G401.6 (cell line): ENCODE measurements at regions not wholly inside any gene's neighbourhood (a gene's known extent, or its start where the extent isn't known, plus 50 kb on each side); places are given as distances from the start of the nearest gene placed in this dataset.
"Not testable (repeated sequence)": the region's sequence is repeated elsewhere in the genome, so short reads cannot be mapped to it uniquely, and the experiment has no call there.

Experiments
- FAIRE-seq: peaks from 2 replicates; lab custom pipeline; 2012; peaks lifted over from hg19 to GRCh38; lab: Jason Lieb, UNC

DNA sequence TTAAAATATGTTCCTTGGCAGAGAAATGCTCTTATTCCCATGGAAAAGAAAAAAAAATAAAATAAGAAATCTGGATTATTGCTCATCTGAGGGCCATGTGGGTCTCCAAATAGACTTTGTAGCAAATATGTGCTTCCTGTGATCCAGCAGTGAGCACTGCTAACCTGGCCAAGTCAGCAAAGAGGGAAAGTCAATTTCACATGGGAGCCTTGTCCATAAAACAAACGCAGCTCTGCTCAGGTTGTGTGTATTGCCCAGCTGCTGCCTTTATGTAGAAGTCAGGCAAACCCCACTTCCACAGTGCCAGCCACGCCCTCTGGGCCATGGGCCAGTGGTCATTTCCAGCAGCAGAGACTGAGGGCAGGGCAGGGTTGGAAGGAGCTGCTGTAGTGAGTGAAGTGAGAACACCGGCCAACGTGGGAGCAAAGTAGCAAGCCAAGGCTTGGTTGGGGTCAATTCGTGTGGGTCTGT lies 174.3 kb downstream of the LYPLAL1 start:
- FAIRE-seq, result no peak

DNA sequence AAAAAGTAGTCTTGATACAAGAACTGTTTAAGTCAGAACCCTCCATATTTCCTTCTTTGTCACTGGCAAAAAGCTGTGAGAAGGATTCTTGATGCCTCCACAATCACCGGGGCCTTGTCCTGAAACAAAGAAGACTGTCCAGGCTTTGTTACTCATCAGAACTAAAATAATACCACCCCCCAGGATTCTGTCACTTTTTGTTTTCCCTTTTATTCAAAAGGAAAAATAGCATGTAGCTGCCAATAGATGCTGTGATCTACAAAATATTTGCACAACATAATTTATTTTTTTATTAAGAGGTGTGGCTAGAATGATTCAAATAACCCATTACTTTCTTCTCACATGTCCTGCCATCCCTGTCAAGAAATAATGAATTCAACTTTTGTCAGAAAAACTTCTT lies 173.7 kb downstream of the LYPLAL1 start:
- FAIRE-seq, result no peak

DNA sequence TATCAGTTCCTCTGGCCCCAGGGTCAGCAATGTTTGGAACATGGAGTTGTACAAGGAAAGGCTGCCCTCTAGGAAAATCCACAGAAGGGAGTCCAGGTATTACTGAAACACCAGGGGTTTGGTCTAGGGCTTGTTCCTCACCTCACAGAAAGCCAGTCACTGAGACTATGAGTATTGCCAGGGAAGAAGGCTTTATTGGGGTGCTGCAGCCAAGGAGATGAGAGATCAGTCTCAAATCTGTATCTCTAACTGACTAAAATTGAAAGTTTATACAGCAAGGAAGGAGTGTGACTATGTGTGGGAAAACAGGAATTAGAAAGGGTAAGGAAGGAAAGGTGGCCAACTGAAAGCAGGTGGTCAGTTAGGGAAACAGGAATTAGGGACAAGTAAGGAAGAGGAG lies 172.3 kb downstream of the LYPLAL1 start:
- FAIRE-seq, result no peak

DNA sequence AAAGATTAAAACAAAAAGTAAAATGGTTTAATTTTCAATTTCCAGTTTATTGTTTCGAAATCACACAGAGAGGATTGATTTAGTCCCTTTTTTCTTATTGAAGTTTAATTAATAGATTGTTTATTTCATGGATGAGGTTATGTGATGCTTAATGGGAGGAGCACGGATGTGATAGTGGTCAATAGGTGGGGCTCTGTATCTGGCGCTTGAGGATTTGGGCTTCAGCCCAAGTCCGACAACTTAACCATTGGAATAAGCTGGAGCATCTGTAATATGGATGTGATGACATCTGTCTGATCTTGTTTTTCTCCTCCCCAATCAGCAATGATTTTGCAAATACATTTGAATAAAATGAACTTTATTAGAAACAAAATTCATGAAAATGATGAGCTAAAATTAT lies 169.2 kb downstream of the LYPLAL1 start:
- no peak for FAIRE-seq

DNA sequence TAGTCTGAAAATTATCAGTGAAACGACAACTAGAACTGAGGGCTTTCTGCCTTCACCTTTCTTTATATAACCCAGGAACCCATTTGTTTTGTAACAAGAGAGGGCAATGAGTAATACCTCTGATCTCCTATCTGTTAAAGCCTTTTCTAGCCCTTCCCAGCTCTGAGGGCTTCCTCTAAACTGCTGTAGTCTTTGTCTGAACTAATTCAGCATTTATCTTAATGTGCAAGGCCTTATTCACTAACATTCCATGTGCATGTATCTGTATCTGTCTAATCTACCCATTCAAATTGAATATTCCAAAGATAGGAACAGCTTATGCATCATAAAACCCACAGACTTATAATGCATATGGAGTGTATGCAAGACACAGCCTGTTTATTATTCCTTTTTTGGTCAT lies 167.1 kb downstream of the LYPLAL1 start:
- no peak for FAIRE-seq

DNA sequence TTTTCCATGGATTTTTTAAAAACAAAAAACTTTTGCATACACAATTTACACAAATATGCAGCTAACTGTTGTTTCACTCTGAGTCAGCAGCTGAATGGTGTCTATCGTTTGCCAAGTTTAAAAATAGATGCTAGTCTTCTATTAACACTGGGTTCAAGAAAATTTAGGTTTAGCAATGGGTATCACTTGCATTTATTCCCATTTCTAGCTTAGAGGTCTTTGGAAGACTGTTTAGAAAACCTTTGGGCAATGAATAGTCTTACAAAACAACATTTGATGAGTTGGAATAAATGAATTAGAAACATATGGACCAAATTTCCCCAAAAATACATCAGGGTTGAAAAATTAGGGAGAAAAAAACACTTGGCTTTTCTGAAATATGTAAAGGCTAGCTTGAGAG lies 165.8 kb downstream of the LYPLAL1 start:
- FAIRE-seq, result no peak

DNA sequence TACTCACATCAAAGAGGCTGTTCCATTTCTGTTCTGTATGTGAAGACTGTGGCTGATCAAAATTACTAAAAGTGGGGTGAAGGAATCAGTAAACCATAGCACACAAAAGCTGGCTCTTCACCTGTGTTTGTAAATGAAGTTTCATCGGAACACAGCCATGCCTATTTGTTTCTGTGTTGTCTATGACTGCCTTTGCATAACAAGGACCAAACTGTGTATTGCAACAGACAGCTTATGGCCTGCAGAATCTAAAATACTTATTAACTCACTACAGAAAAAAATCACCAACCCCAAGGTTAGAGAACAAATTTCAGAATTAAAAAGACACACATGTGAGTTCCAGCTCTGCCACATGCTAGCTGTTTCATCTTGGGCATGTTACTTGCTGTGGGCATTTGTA lies 163.9 kb downstream of the LYPLAL1 start:
- no peak for FAIRE-seq

DNA sequence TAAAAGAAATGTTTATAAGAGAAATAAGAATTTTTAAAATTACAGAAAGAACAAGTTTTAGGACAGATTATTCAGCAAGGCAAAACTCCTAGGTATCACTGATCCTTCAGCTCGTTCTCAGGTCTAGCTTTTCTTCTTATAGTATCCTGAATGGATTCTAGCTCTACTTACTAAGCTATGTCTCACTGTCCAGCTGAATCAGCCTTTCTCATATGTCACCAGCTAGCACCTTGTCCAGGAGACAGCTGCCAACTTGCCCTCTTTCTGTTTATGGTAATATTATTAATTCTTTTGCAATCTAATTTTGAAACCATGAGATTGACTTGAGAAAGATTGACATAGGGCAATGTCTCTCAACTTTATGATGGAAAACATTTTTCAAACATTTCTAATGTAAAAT lies 159.9 kb downstream of the LYPLAL1 start:
- FAIRE-seq, result no peak

DNA sequence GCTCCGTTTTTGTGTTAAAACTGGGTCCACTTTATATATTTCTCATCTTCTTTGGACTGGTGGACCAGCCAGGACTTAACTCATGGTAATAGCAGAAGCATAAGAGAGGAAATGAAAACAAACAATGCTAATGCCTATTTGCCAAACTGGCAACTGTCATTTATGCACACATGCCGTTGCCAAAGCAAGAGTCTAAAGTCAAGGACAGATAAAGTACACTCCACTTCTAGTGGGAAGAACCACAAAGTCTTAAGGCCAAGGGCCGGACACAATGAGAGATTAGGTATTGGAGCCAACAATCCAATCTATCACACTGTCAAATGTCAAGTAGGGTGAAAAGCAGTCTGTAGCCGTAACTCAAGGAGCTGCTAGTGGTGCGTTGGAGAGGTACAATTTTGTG lies 157.7 kb downstream of the LYPLAL1 start:
- FAIRE-seq, result no peak

DNA sequence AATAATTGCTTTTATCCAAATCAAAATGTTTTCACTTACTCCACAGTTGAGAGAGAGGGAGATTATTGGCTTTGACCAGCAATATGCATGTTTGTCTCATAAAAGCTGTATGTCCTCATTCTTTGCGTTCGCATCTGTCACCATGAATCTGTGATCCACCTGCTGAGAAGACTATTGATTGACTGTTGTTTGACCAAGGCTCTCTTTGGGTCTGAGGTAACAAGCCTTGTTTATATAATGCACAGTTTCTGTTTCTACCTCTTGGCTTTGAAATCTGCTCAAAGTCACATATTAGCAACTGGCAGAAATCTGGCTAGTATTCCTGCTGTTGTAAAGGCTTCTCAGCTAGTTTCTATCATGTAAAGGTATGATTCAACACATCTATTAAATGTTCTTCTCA lies 157.0 kb downstream of the LYPLAL1 start:
- no peak for FAIRE-seq

DNA sequence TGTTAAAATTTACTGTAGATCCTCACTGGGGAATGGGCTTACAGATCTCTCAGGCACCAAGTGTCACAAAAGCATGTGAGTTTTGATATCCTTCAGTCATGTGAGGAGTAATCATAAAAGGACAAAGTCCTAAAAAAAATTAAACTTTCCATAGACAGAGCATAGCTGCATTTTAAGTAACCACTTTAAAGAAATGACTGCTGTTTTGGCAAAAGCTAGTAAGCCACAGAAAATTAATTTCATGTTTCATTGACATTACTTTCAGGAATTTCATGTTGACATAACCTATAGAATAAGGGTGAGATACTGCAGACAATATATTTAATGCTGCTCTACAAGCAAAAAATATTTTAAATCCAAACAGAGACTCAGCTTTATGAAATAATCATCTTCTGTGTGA lies 156.3 kb downstream of the LYPLAL1 start:
- no peak for FAIRE-seq

DNA sequence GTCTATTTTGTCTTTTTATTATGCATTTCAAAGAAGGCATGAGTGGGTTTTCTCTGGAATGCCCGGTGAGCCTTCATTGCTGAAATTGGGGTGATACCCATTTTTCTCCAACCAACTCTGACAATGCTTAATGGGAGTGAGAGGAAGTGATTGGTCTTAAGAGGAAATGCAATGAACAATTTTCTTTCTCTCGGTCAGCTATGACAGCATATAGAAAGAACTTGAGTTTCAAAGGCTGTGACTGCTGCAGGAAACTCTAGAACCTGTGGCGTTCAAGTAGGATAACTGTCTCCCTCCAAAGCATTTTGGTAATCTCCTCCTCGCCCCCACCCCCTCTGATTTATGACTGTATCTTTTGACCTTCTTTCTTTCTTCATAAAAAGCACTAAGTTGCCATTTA lies 155.9 kb downstream of the LYPLAL1 start:
- no peak for FAIRE-seq

DNA sequence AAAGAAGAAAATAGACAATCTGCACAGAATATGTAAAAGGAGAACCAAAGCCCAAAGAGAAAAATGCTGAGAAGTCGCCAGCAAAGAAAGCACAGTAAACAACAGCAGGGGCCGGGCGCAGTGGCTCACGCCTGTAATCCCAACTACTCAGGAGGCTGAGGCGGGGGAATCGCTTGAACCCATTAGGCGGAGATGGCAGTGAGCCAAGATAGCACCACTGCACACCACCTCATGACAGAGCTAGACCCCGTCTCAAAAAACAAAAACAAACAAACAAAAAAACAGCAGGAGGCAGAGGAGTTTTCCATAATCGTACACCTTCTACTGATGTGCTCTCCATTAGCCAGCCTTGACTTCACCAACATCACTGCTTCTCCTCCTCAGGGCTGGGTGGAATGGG lies 153.2 kb downstream of the LYPLAL1 start:
- no peak for FAIRE-seq

DNA sequence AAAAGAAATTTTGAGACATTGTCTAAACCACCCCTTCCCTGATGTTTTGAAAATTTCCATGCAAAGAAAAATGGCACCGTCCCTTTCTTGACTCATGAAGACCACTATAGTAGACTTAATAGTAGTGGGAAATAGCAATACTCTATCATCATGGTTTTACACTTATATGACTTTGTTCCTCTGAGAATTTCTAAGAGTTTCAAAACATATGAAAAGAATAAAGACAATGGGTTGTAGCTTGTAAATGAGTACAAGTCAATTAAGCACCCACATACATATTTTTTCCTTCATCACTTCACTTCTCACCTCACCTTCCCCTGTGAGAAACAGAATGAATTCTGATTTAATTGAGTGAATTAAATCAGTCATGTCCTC lies 151.7 kb downstream of the LYPLAL1 start:
- no peak for FAIRE-seq

DNA sequence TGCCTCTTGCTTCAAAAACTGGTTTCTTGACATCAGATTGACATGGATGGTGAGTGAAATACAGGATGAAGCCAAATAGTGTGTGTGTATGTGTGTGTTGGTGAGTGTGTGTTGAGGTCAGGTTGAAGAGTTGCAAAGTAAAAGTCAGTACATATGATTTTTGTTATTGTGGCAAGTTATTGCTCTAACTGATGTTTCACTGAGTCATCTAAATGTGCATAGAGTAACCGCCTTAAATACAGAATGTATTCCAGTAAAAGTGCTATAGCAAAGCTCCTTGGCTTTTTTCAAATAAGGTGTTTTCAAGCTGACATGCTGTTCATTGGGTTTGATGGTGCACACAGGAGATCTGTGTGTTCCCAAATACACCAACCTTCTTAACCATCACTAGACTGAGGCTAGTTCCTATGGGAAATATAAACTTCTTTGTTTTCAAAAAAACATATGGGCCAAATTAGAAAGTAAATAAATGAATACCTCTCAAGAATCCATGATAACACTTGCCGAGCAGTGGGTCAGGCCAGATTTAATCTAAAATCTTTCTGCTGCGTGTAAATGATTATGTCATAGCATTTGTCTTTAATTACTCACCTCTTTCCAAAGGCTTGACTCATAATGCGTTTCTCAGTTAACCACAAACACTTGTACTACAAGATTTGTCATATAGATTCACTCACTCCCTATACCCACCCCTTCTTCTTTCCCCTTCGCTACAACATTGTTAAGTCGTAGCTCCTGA lies 151.1 kb downstream of the LYPLAL1 start:
- FAIRE-seq, result no peak

DNA sequence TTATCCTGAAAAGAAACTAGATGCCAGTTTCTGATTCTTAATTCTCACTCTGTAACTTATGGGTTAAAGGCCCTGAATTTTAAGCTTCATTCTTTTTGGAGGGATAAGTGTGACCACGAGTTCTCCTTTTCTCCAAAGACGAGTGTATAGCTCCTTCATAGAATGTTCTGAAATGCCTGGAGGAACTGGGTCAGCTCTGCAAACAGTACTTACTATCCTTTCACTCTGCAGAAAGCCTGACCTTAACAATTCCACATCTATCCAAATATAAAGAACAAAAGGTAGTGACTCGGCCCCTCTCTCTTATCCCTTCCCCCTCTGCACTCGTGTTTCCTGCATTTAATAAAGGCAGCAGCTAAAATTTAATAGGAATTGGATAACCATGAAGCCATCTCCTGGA lies 150.5 kb downstream of the LYPLAL1 start:
- FAIRE-seq, result no peak

DNA sequence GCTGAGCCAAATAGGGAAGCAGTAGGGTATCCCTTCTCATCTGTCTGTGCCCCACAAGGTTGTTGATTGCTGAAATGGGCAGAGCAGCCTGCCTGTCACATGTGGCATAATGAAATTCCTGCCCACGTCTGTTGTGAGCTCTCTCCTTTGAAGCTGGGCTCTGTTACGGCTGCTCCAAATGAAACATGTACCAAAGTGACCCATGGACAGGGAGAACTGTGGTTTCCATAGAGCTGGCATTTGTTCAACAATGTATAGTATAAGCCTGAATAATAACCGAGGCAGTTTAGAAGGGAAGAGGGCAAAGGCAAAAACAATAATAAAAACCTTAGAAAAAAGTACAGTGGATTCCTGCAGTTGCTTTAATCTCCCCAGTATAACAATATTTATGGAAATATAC lies 149.7 kb downstream of the LYPLAL1 start:
- no peak for FAIRE-seq

DNA sequence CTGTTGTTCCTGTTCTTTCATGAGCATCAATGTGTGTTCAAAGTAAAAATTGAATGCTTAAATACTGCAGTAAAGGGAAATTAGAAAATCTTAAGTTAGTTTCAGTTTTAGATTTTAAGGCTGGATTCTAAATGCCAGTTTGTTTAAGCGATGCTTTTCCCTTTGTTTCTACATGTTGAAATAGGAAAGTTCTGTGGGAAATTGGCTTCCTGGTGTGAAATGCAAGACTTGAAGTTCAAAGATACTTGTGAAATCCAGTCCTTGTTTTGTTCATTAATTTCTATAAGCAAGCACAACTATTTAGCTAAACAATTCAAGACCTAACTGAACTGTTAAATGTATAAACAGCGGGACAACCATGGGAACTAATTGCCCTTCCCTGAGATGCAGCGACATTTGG lies 149.1 kb downstream of the LYPLAL1 start:
- no peak for FAIRE-seq

DNA sequence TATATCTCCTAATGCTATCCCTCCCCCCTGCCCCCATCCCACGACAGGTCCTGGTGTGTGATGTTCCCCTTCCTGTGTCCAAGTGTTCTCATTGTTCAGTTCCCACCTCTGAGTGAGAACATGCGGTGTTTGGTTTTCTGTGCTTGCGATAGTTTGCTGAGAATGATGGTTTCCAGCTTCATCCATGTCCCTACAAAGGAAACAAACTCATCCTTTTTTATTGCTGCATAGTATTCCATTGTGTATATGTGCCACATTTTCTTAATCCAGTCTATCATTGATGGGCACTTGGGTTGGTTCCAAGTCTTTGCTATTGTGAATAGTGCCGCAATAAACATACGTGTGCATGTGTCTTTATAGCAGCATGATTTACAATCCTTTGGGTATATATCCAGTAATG lies 146.9 kb downstream of the LYPLAL1 start:
- not testable (repeated sequence) for FAIRE-seq

DNA sequence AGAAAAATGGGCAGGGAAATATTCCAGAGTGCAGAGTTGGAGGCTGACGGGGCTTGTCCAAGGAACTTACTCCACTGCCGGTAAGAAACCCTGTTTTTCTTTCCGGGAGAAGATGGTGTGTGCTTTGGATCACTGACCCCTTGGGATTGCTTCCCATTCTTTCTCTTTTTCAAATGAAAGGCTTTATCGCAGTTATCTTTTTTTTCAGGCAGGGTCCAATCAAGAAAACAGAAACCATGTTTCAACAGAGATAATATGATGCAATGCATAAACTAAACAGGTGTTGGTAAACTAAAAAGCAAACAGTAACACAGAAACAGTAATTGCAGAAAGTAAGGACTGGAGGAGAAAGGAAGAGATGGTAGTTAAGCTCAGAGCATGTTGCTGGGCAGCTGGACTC lies 145.1 kb downstream of the LYPLAL1 start:
- no peak for FAIRE-seq

DNA sequence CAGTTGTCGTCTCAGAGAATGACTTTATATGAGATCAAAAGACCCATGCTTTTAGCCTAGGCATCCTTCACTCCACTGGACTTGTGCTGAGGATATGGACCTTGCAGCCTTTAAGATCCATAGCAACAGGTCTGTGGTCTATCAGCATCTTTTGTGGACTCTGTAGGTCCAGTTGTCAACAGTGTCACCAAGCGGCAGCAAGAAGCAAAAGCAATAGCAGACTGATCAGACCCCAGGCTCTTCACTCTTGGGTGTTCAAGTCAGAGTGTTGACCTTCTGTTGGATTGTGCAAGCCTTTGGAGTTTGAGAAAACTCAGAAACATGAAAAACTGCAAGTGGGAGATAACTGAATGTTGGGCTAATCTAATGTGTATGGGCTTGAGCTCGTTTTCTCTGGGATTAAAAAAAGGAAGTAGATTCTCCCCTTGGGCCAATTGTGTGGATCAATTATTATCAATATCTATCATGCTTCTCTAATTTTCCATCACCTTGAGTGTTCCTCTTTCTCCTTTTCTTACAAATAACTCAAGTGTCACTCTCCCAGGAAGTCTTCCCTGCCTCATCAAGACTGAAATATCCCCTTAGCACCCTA lies 144.2 kb downstream of the LYPLAL1 start:
- no peak for FAIRE-seq

DNA sequence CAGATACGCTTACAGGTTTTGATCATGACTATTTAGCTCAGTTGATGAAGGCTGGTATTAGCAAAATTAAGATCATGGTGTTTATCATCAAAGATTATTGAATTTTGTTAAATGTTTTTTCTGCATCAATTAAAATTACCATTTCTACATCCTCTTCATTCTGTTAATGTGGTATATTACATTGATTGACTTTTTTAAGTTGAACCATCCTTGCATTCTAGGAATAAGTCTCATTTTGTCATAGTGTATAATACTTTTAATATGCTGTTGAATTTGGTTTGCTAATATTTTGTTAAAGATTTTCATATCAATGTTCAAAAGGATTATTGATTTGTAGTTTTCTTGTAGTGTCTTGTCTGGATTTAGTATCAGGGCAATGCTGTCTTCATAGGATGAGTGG lies 142.4 kb downstream of the LYPLAL1 start:
- FAIRE-seq, result no peak

DNA sequence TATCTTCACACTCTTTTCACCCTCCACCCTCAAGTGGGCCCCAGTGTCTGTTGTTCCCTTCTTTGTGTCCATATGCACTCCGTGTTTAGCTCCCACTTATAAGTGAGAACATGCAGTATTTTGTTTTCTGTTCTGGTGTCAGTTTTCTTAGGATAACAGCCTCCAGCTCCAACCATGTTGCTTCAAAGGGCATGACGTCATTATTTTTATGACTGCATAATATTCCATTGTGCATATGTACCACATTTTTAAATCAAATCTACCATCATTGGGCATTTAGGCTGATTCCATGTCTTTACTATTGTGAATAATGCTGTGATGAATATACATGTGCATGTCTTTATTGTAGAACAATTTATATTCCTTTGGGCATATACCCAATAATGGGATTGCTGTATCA lies 140.3 kb downstream of the LYPLAL1 start:
- no peak for FAIRE-seq

DNA sequence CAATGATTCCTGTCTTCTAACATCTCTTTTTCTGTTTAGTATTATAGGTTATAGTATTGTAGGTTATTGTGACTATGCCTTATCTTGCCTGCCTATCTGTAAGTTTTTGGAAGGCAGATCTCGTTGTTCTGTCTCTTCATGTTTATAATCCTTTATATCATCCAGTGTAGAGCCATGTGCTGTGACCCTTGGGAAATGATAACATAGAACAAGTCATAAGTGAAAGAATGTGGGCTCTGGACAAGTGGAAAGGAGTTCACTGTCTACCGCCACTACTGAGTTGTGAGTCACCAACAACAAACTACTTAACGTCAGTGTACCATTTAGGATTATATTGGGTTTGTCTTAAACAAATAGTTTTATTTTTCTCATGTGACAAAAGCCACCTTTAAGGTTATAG lies 139.3 kb downstream of the LYPLAL1 start:
- FAIRE-seq, result no peak
